Keratinocyte (primary cell): ENCODE measurements at regions not wholly inside any gene's neighbourhood (a gene's known extent, or its start where the extent isn't known, plus 50 kb on each side); places are given as distances from the start of the nearest gene placed in this dataset.
"Not testable (repeated sequence)": the region's sequence is repeated elsewhere in the genome, so short reads cannot be mapped to it uniquely, and the experiment has no call there.

ENCODE experiments used
- DNase-seq: peaks from one replicate; pipeline ENCODE4 v3.0.0-alpha.2; 2011; ENCODE audit warnings: low read depth, missing footprints, low spot score
- FAIRE-seq: peaks from 2 replicates; lab custom pipeline; 2011; peaks lifted over from hg19 to GRCh38; lab: Jason Lieb, UNC
- H2AFZ ChIP-seq: 2 replicates; pipeline ENCODE4 v1.6.0; 2012; ENCODE audit warnings: low read length, control low read depth, inconsistent platforms; ENCODE audit not compliant: control insufficient read depth
- H3K27ac ChIP-seq: 2 replicates; pipeline ENCODE4 v1.5.1; 2011; ENCODE audit warnings: low read length; ENCODE audit not compliant: control insufficient read depth, insufficient read depth
- H3K27me3 ChIP-seq: 3 replicates; pipeline ENCODE4 v1.6.0; 2011; ENCODE audit warnings: low read length; ENCODE audit not compliant: control insufficient read depth, insufficient read depth; ENCODE audit errors: extremely low read depth
- H3K36me3 ChIP-seq, 2 experiments: 2 replicates in 1 of 2; 3 replicates in 1 of 2; pipeline ENCODE4 v1.5.1; 2011; ENCODE audit warnings: low read length in 2 of 2, mild to moderate bottlenecking in 1 of 2; ENCODE audit not compliant: control insufficient read depth in 2 of 2, insufficient read depth in 2 of 2; ENCODE audit errors: extremely low read depth in 1 of 2
- H3K4me1 ChIP-seq: 3 replicates; pipeline ENCODE4 v1.5.1; 2011; ENCODE audit warnings: low read length; ENCODE audit not compliant: control insufficient read depth, insufficient read depth; ENCODE audit errors: extremely low read depth
- H3K4me2 ChIP-seq: 3 replicates; pipeline ENCODE4 v1.6.0; 2011; ENCODE audit warnings: low read depth, low read length; ENCODE audit not compliant: control insufficient read depth, insufficient read depth; ENCODE audit errors: extremely low read depth
- H3K4me3 ChIP-seq, 3 experiments: fragments of 200-600 bp in 1 of 3; sonication (generic) in 1 of 3; 2 replicates in 2 of 3; 3 replicates in 1 of 3; pipeline ENCODE4 v1.5.1; 2011 to 2016; ENCODE audit warnings: low read length in 3 of 3, mild to moderate bottlenecking in 3 of 3, control low read depth in 2 of 3, inconsistent platforms in 1 of 3, low read depth in 1 of 3, mixed read lengths in 1 of 3, mixed run types in 1 of 3, moderate library complexity in 1 of 3; ENCODE audit not compliant: control insufficient read depth in 2 of 3, insufficient read depth in 2 of 3; ENCODE audit errors: extremely low read depth in 1 of 3
- H3K79me2 ChIP-seq: 2 replicates; pipeline ENCODE4 v1.6.0; 2012; ENCODE audit warnings: low read length; ENCODE audit not compliant: control insufficient read depth, insufficient read depth
- H3K9ac ChIP-seq: 3 replicates; pipeline ENCODE4 v1.6.0; 2011; ENCODE audit warnings: low read length; ENCODE audit not compliant: control insufficient read depth, insufficient read depth; ENCODE audit errors: extremely low read depth
- H3K9me1 ChIP-seq: 3 replicates; pipeline ENCODE4 v1.6.0; 2011; ENCODE audit warnings: low read length; ENCODE audit not compliant: control insufficient read depth, insufficient read depth; ENCODE audit errors: extremely low read depth
- H3K9me3 ChIP-seq: 2 replicates; pipeline ENCODE4 v1.5.1; 2012; ENCODE audit warnings: low read depth, low read length; ENCODE audit not compliant: control insufficient read depth
- H4K20me1 ChIP-seq: 3 replicates; pipeline ENCODE4 v1.6.0; 2011; ENCODE audit warnings: low read length; ENCODE audit not compliant: control insufficient read depth, insufficient read depth; ENCODE audit errors: extremely low read depth
- CTCF ChIP-seq, 3 experiments: IDR thresholded peaks in 1 of 3; conservative IDR thresholded peaks in 1 of 3; optimal IDR thresholded peaks in 1 of 3; 2 replicates in 2 of 3; 3 replicates in 1 of 3; pipeline versions ENCODE3 to v1.5.1; 2011; ENCODE audit warnings: low read length in 3 of 3, mild to moderate bottlenecking in 3 of 3, moderate library complexity in 2 of 3, control low read depth in 1 of 3, inconsistent platforms in 1 of 3; ENCODE audit not compliant: insufficient read depth in 2 of 3; ENCODE audit errors: extremely low read depth in 1 of 3
- EZH2 ChIP-seq: IDR thresholded peaks from one replicate; pipeline ENCODE4 v1.6.1; 2012; ENCODE audit warnings: inconsistent platforms, mild to moderate bottlenecking, low read length, moderate library complexity
- dilution Hi-C: fragments of 300-500 bp; cut with MboI; formaldehyde crosslinking; loops from one replicate; pipeline ENCODE4 v1.7.0; 2020; ENCODE audit warnings: low sequenced_read_pairs; ENCODE audit not compliant: extremely low pct_ligation_motif_present

GRCh38 chr6:117795234-117795633 is 111.8 kb upstream of the SLC35F1 start:
- Histone ChIP-seq H3K27me3 (no peaks in the 10 kb centered on the region), H3K4me1 (no peaks in the 10 kb centered on the region), H2AFZ (no peak overlapping the region), H3K36me3 (no peaks in the 10 kb centered on the region), H3K4me3 (no peak overlapping the region), H3K4me2 (no peak overlapping the region), H3K9me3 (no peaks in the 10 kb centered on the region), H3K9me1 (no peaks in the 10 kb centered on the region), H3K27ac (no peak overlapping the region), H4K20me1 (no peaks in the 10 kb centered on the region), H3K79me2 (no peaks in the 10 kb centered on the region), H3K9ac (no peak overlapping the region)
- TF ChIP-seq EZH2, result no peak
- TF ChIP-seq CTCF (optimal IDR thresholded peaks at IDR 0.05 in 1 of 3, IDR thresholded peaks at IDR 0.05 in 1 of 3, conservative IDR thresholded peaks at IDR 0.05 in 1 of 3; ENCODE audit: extremely low read depth in 1 of 3, insufficient read depth in 2 of 3, low read length in 3 of 3), result no peak
- dilution Hi-C loops, result no loop called here
- no peak for FAIRE-seq
- DNase-seq, result no peak

- not testable (repeated sequence) for H3K79me2 ChIP-seq
These were observed 108.2 kb upstream of the SLC35F1 start for GRCh38 chr6:117798819-117799218.

GRCh38 chr6:117810269-117810668 is 96.8 kb upstream of the SLC35F1 start:
- TF ChIP-seq EZH2, result no peak
- TF ChIP-seq CTCF (optimal IDR thresholded peaks at IDR 0.05 in 1 of 3, IDR thresholded peaks at IDR 0.05 in 1 of 3, conservative IDR thresholded peaks at IDR 0.05 in 1 of 3; ENCODE audit: extremely low read depth in 1 of 3, insufficient read depth in 2 of 3, low read length in 3 of 3), result no peak
- H3K4me3 ChIP-seq, result no peak overlapping the region
- no peaks in the 10 kb centered on the region for H3K27me3 ChIP-seq
- no peak overlapping the region for H3K9ac ChIP-seq
- DNase-seq (no peak), FAIRE-seq (no peak)
- H3K4me2 ChIP-seq, result no peak overlapping the region
- no peaks in the 10 kb centered on the region for H3K79me2 ChIP-seq
- no peaks in the 10 kb centered on the region for H3K9me1 ChIP-seq
- no peaks in the 10 kb centered on the region for H3K36me3 ChIP-seq
- no peaks in the 10 kb centered on the region for H3K4me1 ChIP-seq
- no peak overlapping the region for H3K27ac ChIP-seq
- dilution Hi-C loops, result no loop called here
- H4K20me1 ChIP-seq, result no peaks in the 10 kb centered on the region
- H2AFZ ChIP-seq, result no peak overlapping the region
- H3K9me3 ChIP-seq, result no peaks in the 10 kb centered on the region

More at GRCh38 chr6:117798819-117799218, 108.2 kb upstream of the SLC35F1 start:
- DNase-seq, H3K27me3 ChIP-seq, H3K4me3 ChIP-seq, H3K4me2 ChIP-seq, H2AFZ ChIP-seq, H3K9me3 ChIP-seq, H3K36me3 ChIP-seq, dilution Hi-C loops, FAIRE-seq, H4K20me1 ChIP-seq, H3K9ac ChIP-seq, H3K9me1 ChIP-seq, H3K27ac ChIP-seq, H3K4me1 ChIP-seq: not testable (repeated sequence)
